Liver (tissue), 8 donors: ENCODE measurements at regions not wholly inside any gene's neighbourhood (a gene's known extent, or its start where the extent isn't known, plus 50 kb on each side); places are given as distances from the start of the nearest gene placed in this dataset.

ENCODE experiments used
- DNase-seq: peaks from one replicate; pipeline ENCODE4 v3.0.0-alpha.2; 2017; ENCODE audit warnings: low spot score
- H3K27ac ChIP-seq, 2 donors: one replicate each; pipeline ENCODE4 v1.7.0; 2013; ENCODE audit warnings: inconsistent platforms in 2 of 2, low read length in 2 of 2, control low read depth in 1 of 2, low read depth in 1 of 2, mild to moderate bottlenecking in 1 of 2
- H3K27me3 ChIP-seq, 4 donors: one replicate each; pipeline versions ENCODE4 v1.6.1 to v1.7.0; 2013; ENCODE audit warnings: low read length in 3 of 4, inconsistent platforms in 1 of 4, mild to moderate bottlenecking in 1 of 4, moderate library complexity in 1 of 4; ENCODE audit not compliant: control insufficient read depth in 4 of 4, insufficient read depth in 4 of 4
- H3K36me3 ChIP-seq, 4 donors: one replicate each; pipeline versions ENCODE4 v1.6.1 to v1.7.0; 2013; ENCODE audit warnings: low read length in 3 of 4, mild to moderate bottlenecking in 3 of 4, low read depth in 1 of 4, moderate library complexity in 1 of 4; ENCODE audit not compliant: control insufficient read depth in 4 of 4, insufficient read depth in 3 of 4
- H3K4me1 ChIP-seq, 4 donors: one replicate each; pipeline versions ENCODE4 v1.6.1 to v1.7.0; 2013; ENCODE audit warnings: low read length in 3 of 4, mild to moderate bottlenecking in 3 of 4, moderate library complexity in 1 of 4; ENCODE audit not compliant: control insufficient read depth in 4 of 4, insufficient read depth in 4 of 4
- H3K4me3 ChIP-seq, 3 donors: one replicate each; pipeline versions ENCODE4 v1.6.1 to v1.7.0; 2013; ENCODE audit warnings: low read length in 3 of 3, control low read depth in 1 of 3, low read depth in 1 of 3, mild to moderate bottlenecking in 1 of 3
- H3K9ac ChIP-seq, 2 donors: one replicate each; pipeline ENCODE4 v1.7.0; 2013; ENCODE audit warnings: low read length in 2 of 2, mild to moderate bottlenecking in 2 of 2, moderate library complexity in 2 of 2, control low read depth in 1 of 2, low read depth in 1 of 2
- H3K9me3 ChIP-seq, 4 donors: one replicate each; pipeline versions ENCODE4 v1.6.1 to v1.7.0; 2013; ENCODE audit warnings: low read length in 3 of 4; ENCODE audit not compliant: control insufficient read depth in 4 of 4
- ATF3 ChIP-seq: IDR thresholded peaks from 2 replicates; pipeline ENCODE4 v1.6.1; 2016; ENCODE audit warnings: antibody characterized with exemption
- CTCF ChIP-seq: fragments of 150-350 bp; IDR thresholded peaks from 2 replicates; pipeline ENCODE4 v1.5.1; 2017; ENCODE audit warnings: improper control_type of control experiment, low read depth, low read length; ENCODE audit not compliant: missing input control
- EGR1 ChIP-seq, 2 donors: IDR thresholded peaks; 2 replicates each; pipeline ENCODE4 v1.6.1; 2016 to 2018; ENCODE audit warnings: antibody characterized with exemption in 2 of 2, low read depth in 2 of 2
- FOXA1 ChIP-seq: IDR thresholded peaks from 2 replicates; pipeline ENCODE4 v1.6.1; 2016; ENCODE audit warnings: antibody characterized with exemption
- FOXA2 ChIP-seq: IDR thresholded peaks from 2 replicates; pipeline ENCODE4 v1.6.1; 2016; ENCODE audit warnings: antibody characterized with exemption
- GABPA ChIP-seq, 2 donors: IDR thresholded peaks in 1 of 2; conservative IDR thresholded peaks in 1 of 2; 2 replicates each; pipeline ENCODE4 v1.6.1; 2016; ENCODE audit warnings: antibody characterized with exemption in 2 of 2, mild to moderate bottlenecking in 1 of 2, moderate library complexity in 1 of 2
- HNF4A ChIP-seq, 2 donors: conservative IDR thresholded peaks; 2 replicates each; pipeline ENCODE4 v1.6.1; 2016; ENCODE audit warnings: antibody characterized with exemption in 2 of 2, mild to moderate bottlenecking in 2 of 2
- HNF4G ChIP-seq: IDR thresholded peaks from 2 replicates; pipeline ENCODE4 v1.6.1; 2016; ENCODE audit warnings: antibody characterized with exemption
- JUND ChIP-seq, 2 donors: IDR thresholded peaks; 2 replicates each; pipeline ENCODE4 v1.6.1; 2016; ENCODE audit warnings: antibody characterized with exemption in 2 of 2
- MAX ChIP-seq: IDR thresholded peaks from 2 replicates; pipeline ENCODE4 v1.6.1; 2016; ENCODE audit warnings: antibody characterized with exemption
- NR2F2 ChIP-seq: IDR thresholded peaks from 2 replicates; pipeline ENCODE4 v1.6.1; 2016; ENCODE audit warnings: antibody characterized with exemption
- RAD21 ChIP-seq, 2 donors: IDR thresholded peaks; 2 replicates each; pipeline ENCODE4 v1.6.1; 2016; ENCODE audit warnings: antibody characterized with exemption in 2 of 2, mild to moderate bottlenecking in 2 of 2
- RXRA ChIP-seq, 2 donors: IDR thresholded peaks; 2 replicates each; pipeline ENCODE4 v1.6.1; 2017 to 2018; ENCODE audit warnings: antibody characterized with exemption in 2 of 2, mild to moderate bottlenecking in 1 of 2
- TAF1 ChIP-seq: conservative IDR thresholded peaks from 2 replicates; pipeline ENCODE4 v1.6.1; 2016; ENCODE audit warnings: antibody characterized with exemption, mild to moderate bottlenecking
- YY1 ChIP-seq: IDR thresholded peaks from 2 replicates; pipeline ENCODE4 v1.6.1; 2016; ENCODE audit warnings: antibody characterized with exemption, mild to moderate bottlenecking
- ZBTB33 ChIP-seq: IDR thresholded peaks from 2 replicates; pipeline ENCODE4 v1.6.1; 2016; ENCODE audit warnings: antibody characterized with exemption
- WGBS: extraction: QIAGEN DNeasy Blood & Tissue Kit; methylation state at CpG from one replicate; pipeline ENCODE4 v1.1.7; 2013; 5-methylcytosine and 5-hydroxymethylcytosine counted together
- TF ChIP-seq, protein P1 (sequence below): IDR thresholded peaks from 2 replicates; pipeline ENCODE4 v1.6.1; 2016; ENCODE audit warnings: antibody characterized with exemption, mild to moderate bottlenecking
- donor health status: healthy.
- donor health status: healthy.
- donor health status: healthy.
- donor health status: healthy.
- donor health status: healthy.

DNA sequence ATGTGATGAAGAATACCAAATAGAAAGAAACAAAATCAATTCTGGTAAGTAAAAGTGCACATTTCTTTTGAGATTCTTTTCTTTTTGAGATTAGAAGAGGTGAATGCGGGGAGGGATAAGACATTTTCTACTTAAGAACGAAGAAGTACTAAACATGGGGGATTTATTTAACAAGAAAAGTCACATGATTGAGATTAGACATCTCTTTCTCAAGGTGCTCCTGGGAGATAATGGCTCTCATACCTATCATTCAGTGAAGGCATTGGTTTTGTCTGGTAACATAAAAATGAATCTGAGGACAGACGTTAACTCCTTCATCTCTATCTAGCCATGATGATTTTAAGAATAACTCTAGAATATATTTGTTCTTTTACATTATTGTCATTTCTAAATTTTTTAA lies 147.9 kb upstream of the SAMSN1 start:
- Histone ChIP-seq H3K27ac (no peak overlapping the region), H3K9ac (no peak overlapping the region), H3K9me3 (no peaks in the 10 kb centered on the region), H3K27me3 (no peaks in the 10 kb centered on the region), H3K36me3 (no peaks in the 10 kb centered on the region), H3K4me3 (no peak overlapping the region), H3K4me1 (no peaks in the 10 kb centered on the region)
- WGBS, result 88% methylated on average over 3 of the region's 3 CpGs
- TF ChIP-seq RXRA (IDR thresholded peaks at IDR 0.05) (no peak), CTCF (no peak), HNF4A (conservative IDR thresholded peaks at IDR 0.05) (no peak), FOXA2 (no peak)
- DNase-seq, result no peak

- H3K27me3 ChIP-seq, result no peaks in the 10 kb centered on the region
- H3K27ac ChIP-seq, result no peak overlapping the region
- H3K4me3 ChIP-seq, result no peak overlapping the region
- H3K36me3 ChIP-seq, result no peaks in the 10 kb centered on the region
- no peak for TF ChIP-seq FOXA2
- TF ChIP-seq HNF4G, result no peak
- TF ChIP-seq TAF1, result no peak
- TF ChIP-seq CTCF, result no peak
- TF ChIP-seq, protein P1, sequence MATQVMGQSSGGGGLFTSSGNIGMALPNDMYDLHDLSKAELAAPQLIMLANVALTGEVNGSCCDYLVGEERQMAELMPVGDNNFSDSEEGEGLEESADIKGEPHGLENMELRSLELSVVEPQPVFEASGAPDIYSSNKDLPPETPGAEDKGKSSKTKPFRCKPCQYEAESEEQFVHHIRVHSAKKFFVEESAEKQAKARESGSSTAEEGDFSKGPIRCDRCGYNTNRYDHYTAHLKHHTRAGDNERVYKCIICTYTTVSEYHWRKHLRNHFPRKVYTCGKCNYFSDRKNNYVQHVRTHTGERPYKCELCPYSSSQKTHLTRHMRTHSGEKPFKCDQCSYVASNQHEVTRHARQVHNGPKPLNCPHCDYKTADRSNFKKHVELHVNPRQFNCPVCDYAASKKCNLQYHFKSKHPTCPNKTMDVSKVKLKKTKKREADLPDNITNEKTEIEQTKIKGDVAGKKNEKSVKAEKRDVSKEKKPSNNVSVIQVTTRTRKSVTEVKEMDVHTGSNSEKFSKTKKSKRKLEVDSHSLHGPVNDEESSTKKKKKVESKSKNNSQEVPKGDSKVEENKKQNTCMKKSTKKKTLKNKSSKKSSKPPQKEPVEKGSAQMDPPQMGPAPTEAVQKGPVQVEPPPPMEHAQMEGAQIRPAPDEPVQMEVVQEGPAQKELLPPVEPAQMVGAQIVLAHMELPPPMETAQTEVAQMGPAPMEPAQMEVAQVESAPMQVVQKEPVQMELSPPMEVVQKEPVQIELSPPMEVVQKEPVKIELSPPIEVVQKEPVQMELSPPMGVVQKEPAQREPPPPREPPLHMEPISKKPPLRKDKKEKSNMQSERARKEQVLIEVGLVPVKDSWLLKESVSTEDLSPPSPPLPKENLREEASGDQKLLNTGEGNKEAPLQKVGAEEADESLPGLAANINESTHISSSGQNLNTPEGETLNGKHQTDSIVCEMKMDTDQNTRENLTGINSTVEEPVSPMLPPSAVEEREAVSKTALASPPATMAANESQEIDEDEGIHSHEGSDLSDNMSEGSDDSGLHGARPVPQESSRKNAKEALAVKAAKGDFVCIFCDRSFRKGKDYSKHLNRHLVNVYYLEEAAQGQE, result no peak
- TF ChIP-seq FOXA1, result no peak
- no peak for TF ChIP-seq JUND (IDR thresholded peaks at IDR 0.05)
- TF ChIP-seq RXRA (IDR thresholded peaks at IDR 0.05), result no peak
- TF ChIP-seq GABPA (IDR thresholded peaks at IDR 0.05 in 1 of 2, conservative IDR thresholded peaks at IDR 0.05 in 1 of 2), result no peak
- TF ChIP-seq EGR1 (IDR thresholded peaks at IDR 0.05; ENCODE audit: low read depth in 2 of 2), result no peak
- no peak for TF ChIP-seq YY1
- no peak for TF ChIP-seq NR2F2
- TF ChIP-seq MAX, result no peak
- TF ChIP-seq RAD21 (IDR thresholded peaks at IDR 0.05), result no peak
- TF ChIP-seq ATF3, result no peak
- TF ChIP-seq ZBTB33, result no peak
- no peak for TF ChIP-seq HNF4A (conservative IDR thresholded peaks at IDR 0.05)
- WGBS, result 72% methylated on average over 5 of the region's 5 CpGs
- no peak overlapping the region for H3K9ac ChIP-seq
- H3K9me3 ChIP-seq, result no peaks in the 10 kb centered on the region
- no peaks in the 10 kb centered on the region for H3K4me1 ChIP-seq
- DNase-seq, result no peak
These were observed 145.8 kb upstream of the SAMSN1 start for GRCh38 chr21:14691914-14692313.
